Inferior parietal cortex (tissue), 1 donor: ENCODE measurements at regions not wholly inside any gene's neighbourhood (a gene's known extent, or its start where the extent isn't known, plus 50 kb on each side); places are given as distances from the start of the nearest gene placed in this dataset.

Experiments
- DNase-seq: peaks from one replicate; pipeline ENCODE4 v3.0.0-alpha.2; 2016; ENCODE audit errors: extremely low spot score

GRCh38 chr1:62988867-62989266 is 204.9 kb downstream of the ATG4C start:
- no peak for DNase-seq

GRCh38 chr1:62989497-62989896 is 205.6 kb downstream of the ATG4C start:
- DNase-seq = no peak

GRCh38 chr1:62991152-62991551 is 207.2 kb downstream of the ATG4C start:
- no peak for DNase-seq

GRCh38 chr1:62993844-62994243 is 209.9 kb downstream of the ATG4C start:
- DNase-seq = no peak

GRCh38 chr1:62995173-62995572 is 211.2 kb downstream of the ATG4C start:
- DNase-seq = no peak

GRCh38 chr1:62997884-62998283 is 214.0 kb downstream of the ATG4C start:
- no peak for DNase-seq

- no peak for DNase-seq
Measured at GRCh38 chr1:62998845-62999649, 215.1 kb downstream of the ATG4C start.

GRCh38 chr1:63000508-63000907 is 216.6 kb downstream of the ATG4C start:
- no peak for DNase-seq

GRCh38 chr1:63004868-63005267 is 220.9 kb downstream of the ATG4C start:
- DNase-seq = peak; percentile 36

- no peak for DNase-seq
Measured at GRCh38 chr1:63005812-63006211, 221.9 kb downstream of the ATG4C start.

- DNase-seq = no peak
Measured at GRCh38 chr1:63009421-63009820, 225.5 kb downstream of the ATG4C start.

GRCh38 chr1:63010913-63011660 is 227.2 kb downstream of the ATG4C start:
- DNase-seq = no peak

GRCh38 chr1:63012339-63012738 is 228.4 kb downstream of the ATG4C start:
- no peak for DNase-seq

- no peak for DNase-seq
Measured at GRCh38 chr1:63014267-63014666, 230.3 kb downstream of the ATG4C start.

GRCh38 chr1:63022319-63022718 is 238.4 kb downstream of the ATG4C start:
- DNase-seq = no peak

GRCh38 chr1:63023171-63023570 is 239.2 kb downstream of the ATG4C start:
- no peak for DNase-seq

- no peak for DNase-seq
Measured at GRCh38 chr1:63023637-63024036, 239.7 kb downstream of the ATG4C start.

- DNase-seq = no peak
Measured at GRCh38 chr1:63024132-63024531, 240.2 kb downstream of the ATG4C start.

GRCh38 chr1:63027176-63027575 is 243.2 kb downstream of the ATG4C start:
- DNase-seq = no peak

- DNase-seq = no peak
Measured at GRCh38 chr1:63032171-63032570, 248.2 kb downstream of the ATG4C start.

GRCh38 chr1:63033211-63033610 is 249.3 kb downstream of the ATG4C start:
- DNase-seq = no peak

- no peak for DNase-seq
Measured at GRCh38 chr1:63034256-63034655, 250.3 kb downstream of the ATG4C start.

GRCh38 chr1:63038586-63038985 is 254.7 kb downstream of the ATG4C start:
- no peak for DNase-seq
